ENCODE measurements at regions not wholly inside any gene's neighbourhood (a gene's known extent, or its start where the extent isn't known, plus 50 kb on each side); places are given as distances from the start of the nearest gene placed in this dataset.

GRCh38 chr11:23944923-23945322, 551.9 kb upstream of the LUZP2 start:
- TF ChIP-seq POLR2A (IDR thresholded peaks at IDR 0.05): no peak
- TF ChIP-seq, protein P1, sequence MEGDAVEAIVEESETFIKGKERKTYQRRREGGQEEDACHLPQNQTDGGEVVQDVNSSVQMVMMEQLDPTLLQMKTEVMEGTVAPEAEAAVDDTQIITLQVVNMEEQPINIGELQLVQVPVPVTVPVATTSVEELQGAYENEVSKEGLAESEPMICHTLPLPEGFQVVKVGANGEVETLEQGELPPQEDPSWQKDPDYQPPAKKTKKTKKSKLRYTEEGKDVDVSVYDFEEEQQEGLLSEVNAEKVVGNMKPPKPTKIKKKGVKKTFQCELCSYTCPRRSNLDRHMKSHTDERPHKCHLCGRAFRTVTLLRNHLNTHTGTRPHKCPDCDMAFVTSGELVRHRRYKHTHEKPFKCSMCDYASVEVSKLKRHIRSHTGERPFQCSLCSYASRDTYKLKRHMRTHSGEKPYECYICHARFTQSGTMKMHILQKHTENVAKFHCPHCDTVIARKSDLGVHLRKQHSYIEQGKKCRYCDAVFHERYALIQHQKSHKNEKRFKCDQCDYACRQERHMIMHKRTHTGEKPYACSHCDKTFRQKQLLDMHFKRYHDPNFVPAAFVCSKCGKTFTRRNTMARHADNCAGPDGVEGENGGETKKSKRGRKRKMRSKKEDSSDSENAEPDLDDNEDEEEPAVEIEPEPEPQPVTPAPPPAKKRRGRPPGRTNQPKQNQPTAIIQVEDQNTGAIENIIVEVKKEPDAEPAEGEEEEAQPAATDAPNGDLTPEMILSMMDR (IDR thresholded peaks at IDR 0.05): no peak
